Testis (tissue), 2 donors: ENCODE measurements at regions not wholly inside any gene's neighbourhood (a gene's known extent, or its start where the extent isn't known, plus 50 kb on each side); places are given as distances from the start of the nearest gene placed in this dataset.
"Not testable (repeated sequence)": the region's sequence is repeated elsewhere in the genome, so short reads cannot be mapped to it uniquely, and the experiment has no call there.

Source experiments
- DNase-seq: peaks from one replicate; pipeline ENCODE4 v3.0.0-alpha.2; 2019
- H3K27ac ChIP-seq, 2 donors: fragments of 200-600 bp; sonication (generic); one replicate each; pipeline ENCODE4 v1.5.1; 2019
- H3K27me3 ChIP-seq: fragments of 200-600 bp; sonication (generic); one replicate; pipeline ENCODE4 v1.5.1; 2019
- H3K36me3 ChIP-seq: fragments of 200-600 bp; sonication (generic); one replicate; pipeline ENCODE4 v1.5.1; 2017; ENCODE audit warnings: low read depth; ENCODE audit errors: missing control alignments
- H3K4me1 ChIP-seq: fragments of 200-600 bp; sonication (generic); one replicate; pipeline ENCODE4 v1.5.1; 2019
- H3K4me3 ChIP-seq, 2 donors: fragments of 200-600 bp; sonication (generic); one replicate each; pipeline ENCODE4 v1.5.1; 2017 to 2019
- H3K9me3 ChIP-seq: fragments of 200-600 bp; sonication (generic); one replicate; pipeline ENCODE4 v1.5.1; 2017
- CTCF ChIP-seq, 3 experiments: fragments of 450-650 bp in 2 of 3; fragments of 200-600 bp in 1 of 3; sonication (generic) in 1 of 3; IDR thresholded peaks; one replicate each; pipeline ENCODE4 v1.5.1; 2016 to 2019; ENCODE audit warnings: antibody characterized with exemption in 3 of 3, mild to moderate bottlenecking in 2 of 3, moderate library complexity in 1 of 3
- POLR2A ChIP-seq: fragments of 450-650 bp; IDR thresholded peaks from one replicate; pipeline ENCODE4 v1.6.1; 2017; ENCODE audit warnings: antibody characterized with exemption, mild to moderate bottlenecking, moderate library complexity
- WGBS, 2 donors: methylation state at CpG; one replicate each; pipeline ENCODE4 v1.1.5; 2018; 5-methylcytosine and 5-hydroxymethylcytosine counted together
- intact Hi-C: fragments of 100-400 bp; cut with DNase I; formaldehyde crosslinking; loops from one replicate; pipeline ENCODE4 v1.15.1; 2023; ENCODE audit warnings: low total_unique reads

GRCh38 chr13:48879432-48879831 lies 96.3 kb upstream of the FNDC3A start:
- H3K36me3 ChIP-seq, result no peaks in the 10 kb centered on the region
- no peaks in the 10 kb centered on the region for H3K4me1 ChIP-seq
- no peak for DNase-seq
- no peaks in the 10 kb centered on the region for H3K27me3 ChIP-seq
- no peak overlapping the region for H3K27ac ChIP-seq
- WGBS, 2 donors, result 53 to 74% methylated on average over 2 of the region's 2 CpGs
- no peaks in the 10 kb centered on the region for H3K9me3 ChIP-seq
- TF ChIP-seq CTCF (IDR thresholded peaks at IDR 0.05) (no peak), POLR2A (no peak)
- intact Hi-C loops, result no loop called here
- no peak overlapping the region for H3K4me3 ChIP-seq

- Histone ChIP-seq H3K4me3 (no peak overlapping the region), H3K4me1 (no peaks in the 10 kb centered on the region), H3K9me3 (no peaks in the 10 kb centered on the region), H3K27ac (no peak overlapping the region), H3K36me3 (no peaks in the 10 kb centered on the region), H3K27me3 (no peaks in the 10 kb centered on the region)
- WGBS, 2 donors, result 74 to 79% methylated on average over 7 of the region's 7 CpGs
- no peak for DNase-seq
- TF ChIP-seq POLR2A, result no peak
- TF ChIP-seq CTCF (IDR thresholded peaks at IDR 0.05), result no peak
- intact Hi-C loops, result no loop called here
Measured at GRCh38 chr13:48879854-48880253, 95.9 kb upstream of the FNDC3A start.

GRCh38 chr13:48883786-48884185 lies 91.9 kb upstream of the FNDC3A start:
- H3K4me3 ChIP-seq, H3K27ac ChIP-seq, H3K36me3 ChIP-seq, DNase-seq, intact Hi-C loops, H3K27me3 ChIP-seq, H3K4me1 ChIP-seq, H3K9me3 ChIP-seq: not testable (repeated sequence)
- WGBS, 2 donors, result 75 to 90% methylated on average over 1 of the region's 1 CpG

GRCh38 chr13:48885027-48885395 lies 90.7 kb upstream of the FNDC3A start:
- DNase-seq, result no peak
- intact Hi-C loops, result no loop called here
- TF ChIP-seq CTCF (IDR thresholded peaks at IDR 0.05) (no peak), POLR2A (no peak)

GRCh38 chr13:48888613-48889012 lies 87.1 kb upstream of the FNDC3A start:
- Histone ChIP-seq H3K4me3 (no peak overlapping the region), H3K9me3 (no peaks in the 10 kb centered on the region), H3K4me1 (peaks cover 6% of the 10 kb centered on the region), H3K27ac (no peak overlapping the region), H3K27me3 (no peaks in the 10 kb centered on the region), H3K36me3 (no peaks in the 10 kb centered on the region)
- no peak for TF ChIP-seq CTCF (IDR thresholded peaks at IDR 0.05)
- no peak for TF ChIP-seq POLR2A
- 77 to 85% methylated on average over 5 of the region's 5 CpGs for WGBS, 2 donors
- no peak for DNase-seq
- intact Hi-C loops, result no loop called here

More at GRCh38 chr13:48885027-48885395, 90.7 kb upstream of the FNDC3A start:
- Histone ChIP-seq H3K4me1 (no peaks in the 10 kb centered on the region), H3K27me3 (no peaks in the 10 kb centered on the region), H3K9me3 (no peaks in the 10 kb centered on the region), H3K27ac (no peak overlapping the region), H3K36me3 (no peaks in the 10 kb centered on the region), H3K4me3 (no peak overlapping the region)
